ENCODE measurements at regions not wholly inside any gene's neighbourhood (a gene's known extent, or its start where the extent isn't known, plus 50 kb on each side); places are given as distances from the start of the nearest gene placed in this dataset.

- H3K27me3 Mint-ChIP-seq, result no peaks in the 10 kb centered on the region
- H3K9me3 Mint-ChIP-seq, result no peaks in the 10 kb centered on the region
- no peaks in the 10 kb centered on the region for H3K36me3 Mint-ChIP-seq
- no peak overlapping the region for H3K27ac Mint-ChIP-seq
- no peaks in the 10 kb centered on the region for H3K4me1 Mint-ChIP-seq (ENCODE audit: unreplicated experiment)
- TF ChIP-seq, protein P1, sequence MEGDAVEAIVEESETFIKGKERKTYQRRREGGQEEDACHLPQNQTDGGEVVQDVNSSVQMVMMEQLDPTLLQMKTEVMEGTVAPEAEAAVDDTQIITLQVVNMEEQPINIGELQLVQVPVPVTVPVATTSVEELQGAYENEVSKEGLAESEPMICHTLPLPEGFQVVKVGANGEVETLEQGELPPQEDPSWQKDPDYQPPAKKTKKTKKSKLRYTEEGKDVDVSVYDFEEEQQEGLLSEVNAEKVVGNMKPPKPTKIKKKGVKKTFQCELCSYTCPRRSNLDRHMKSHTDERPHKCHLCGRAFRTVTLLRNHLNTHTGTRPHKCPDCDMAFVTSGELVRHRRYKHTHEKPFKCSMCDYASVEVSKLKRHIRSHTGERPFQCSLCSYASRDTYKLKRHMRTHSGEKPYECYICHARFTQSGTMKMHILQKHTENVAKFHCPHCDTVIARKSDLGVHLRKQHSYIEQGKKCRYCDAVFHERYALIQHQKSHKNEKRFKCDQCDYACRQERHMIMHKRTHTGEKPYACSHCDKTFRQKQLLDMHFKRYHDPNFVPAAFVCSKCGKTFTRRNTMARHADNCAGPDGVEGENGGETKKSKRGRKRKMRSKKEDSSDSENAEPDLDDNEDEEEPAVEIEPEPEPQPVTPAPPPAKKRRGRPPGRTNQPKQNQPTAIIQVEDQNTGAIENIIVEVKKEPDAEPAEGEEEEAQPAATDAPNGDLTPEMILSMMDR (conservative IDR thresholded peaks at IDR 0.05), result no peak
- no peak overlapping the region for H3K4me3 Mint-ChIP-seq
- DNase-seq (ENCODE audit: extremely low spot score, unreplicated experiment), result no peak
Observed at GRCh38 chr7:126150278-126150958, 1102.3 kb downstream of the GRM8 start.

GRCh38 chr7:126140858-126141466, 1111.8 kb downstream of the GRM8 start:
- TF ChIP-seq, protein P1 (conservative IDR thresholded peaks at IDR 0.05), result no peak
- no peaks in the 10 kb centered on the region for H3K4me1 Mint-ChIP-seq (ENCODE audit: unreplicated experiment)
- no peaks in the 10 kb centered on the region for H3K9me3 Mint-ChIP-seq
- no peaks in the 10 kb centered on the region for H3K27me3 Mint-ChIP-seq
- no peak for DNase-seq (ENCODE audit: extremely low spot score, unreplicated experiment)
- no peak overlapping the region for H3K4me3 Mint-ChIP-seq
- H3K36me3 Mint-ChIP-seq, result no peaks in the 10 kb centered on the region
- no peak overlapping the region for H3K27ac Mint-ChIP-seq

- Mint-ChIP-seq H3K9me3 (peaks cover 12% of the 10 kb centered on the region), H3K27ac (no peak overlapping the region), H3K4me1 (ENCODE audit: unreplicated experiment) (no peaks in the 10 kb centered on the region), H3K4me3 (no peak overlapping the region), H3K36me3 (no peaks in the 10 kb centered on the region), H3K27me3 (no peaks in the 10 kb centered on the region)
- TF ChIP-seq, protein P1 (conservative IDR thresholded peaks at IDR 0.05), result no peak
- DNase-seq (ENCODE audit: extremely low spot score, unreplicated experiment), result no peak
Observed at GRCh38 chr7:126119981-126120380, 1132.8 kb downstream of the GRM8 start.

DNA sequence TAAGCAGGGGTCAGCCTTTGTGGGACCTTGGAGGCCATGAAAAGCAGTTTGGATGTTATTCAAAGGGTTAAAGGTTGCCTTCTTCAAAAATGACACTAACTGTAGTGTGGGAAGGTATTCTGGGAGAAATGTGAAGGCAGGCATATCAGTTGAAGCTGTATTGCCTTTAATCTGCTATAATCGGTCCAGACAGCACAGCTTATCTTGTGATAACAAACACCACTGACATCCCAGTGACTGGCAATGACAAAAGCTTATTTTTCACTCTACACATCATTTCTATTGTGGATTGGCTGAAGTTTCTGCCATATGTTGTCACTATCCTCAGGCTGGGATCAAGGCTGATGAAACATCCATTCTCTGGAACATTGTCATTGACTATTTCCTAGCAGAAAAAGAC, 1149.2 kb downstream of the GRM8 start:
- no peak for DNase-seq (ENCODE audit: extremely low spot score, unreplicated experiment)
- TF ChIP-seq, protein P1 (conservative IDR thresholded peaks at IDR 0.05), result no peak
- Mint-ChIP-seq H3K4me1 (ENCODE audit: unreplicated experiment) (no peaks in the 10 kb centered on the region), H3K27me3 (no peaks in the 10 kb centered on the region), H3K4me3 (no peak overlapping the region), H3K9me3 (no peaks in the 10 kb centered on the region), H3K27ac (no peak overlapping the region), H3K36me3 (no peaks in the 10 kb centered on the region)

- Mint-ChIP-seq H3K27ac (no peak overlapping the region), H3K4me3 (no peak overlapping the region), H3K27me3 (no peaks in the 10 kb centered on the region), H3K36me3 (no peaks in the 10 kb centered on the region), H3K9me3 (no peaks in the 10 kb centered on the region), H3K4me1 (ENCODE audit: unreplicated experiment) (no peaks in the 10 kb centered on the region)
- TF ChIP-seq, protein P1 (conservative IDR thresholded peaks at IDR 0.05), result no peak
- no peak for DNase-seq (ENCODE audit: extremely low spot score, unreplicated experiment)
Observed at GRCh38 chr7:126083014-126083413, 1153.4 kb upstream of the POT1 start.

Measured in type B pancreatic cell (in vitro differentiated cells).